ENCODE measurements at regions not wholly inside any gene's neighbourhood (a gene's known extent, or its start where the extent isn't known, plus 50 kb on each side); places are given as distances from the start of the nearest gene placed in this dataset.
"Not testable (repeated sequence)": the region's sequence is repeated elsewhere in the genome, so short reads cannot be mapped to it uniquely, and the experiment has no call there.

- no peak for FAIRE-seq
Observed at GRCh38 chr15:47035475-47036406, 681.6 kb upstream of the SEMA6D start.

GRCh38 chr15:47037003-47037402 is 680.3 kb upstream of the SEMA6D start:
- no peak for FAIRE-seq

- no peak for FAIRE-seq
Observed at GRCh38 chr15:47039225-47039624, 678.1 kb upstream of the SEMA6D start.

GRCh38 chr15:47041301-47041700 is 676.0 kb upstream of the SEMA6D start:
- no peak for FAIRE-seq

- not testable (repeated sequence) for FAIRE-seq
Observed at GRCh38 chr15:47047981-47048380, 669.3 kb upstream of the SEMA6D start.

- no peak for FAIRE-seq
Observed at GRCh38 chr15:47066392-47066791, 650.9 kb upstream of the SEMA6D start.

- not testable (repeated sequence) for FAIRE-seq
Observed at GRCh38 chr15:47077846-47078245, 639.5 kb upstream of the SEMA6D start.

- no peak for FAIRE-seq
Observed at GRCh38 chr15:47095833-47096232, 621.5 kb upstream of the SEMA6D start.

GRCh38 chr15:47098526-47098925 is 618.8 kb upstream of the SEMA6D start:
- FAIRE-seq, result not testable (repeated sequence)

- FAIRE-seq, result not testable (repeated sequence)
Observed at GRCh38 chr15:47099801-47100200, 617.5 kb upstream of the SEMA6D start.

- not testable (repeated sequence) for FAIRE-seq
Observed at GRCh38 chr15:47108800-47109199, 608.5 kb upstream of the SEMA6D start.

GRCh38 chr15:47116698-47117097 is 600.6 kb upstream of the SEMA6D start:
- no peak for FAIRE-seq

- no peak for FAIRE-seq
Observed at GRCh38 chr15:47119349-47119748, 598.0 kb upstream of the SEMA6D start.

GRCh38 chr15:47124430-47125102 is 592.7 kb upstream of the SEMA6D start:
- no peak for FAIRE-seq

- no peak for FAIRE-seq
Observed at GRCh38 chr15:47129033-47129432, 588.3 kb upstream of the SEMA6D start.

GRCh38 chr15:47131450-47131849 is 585.9 kb upstream of the SEMA6D start:
- FAIRE-seq, result not testable (repeated sequence)

- no peak for FAIRE-seq
Observed at GRCh38 chr15:47135267-47135666, 582.0 kb upstream of the SEMA6D start.

- no peak for FAIRE-seq
Observed at GRCh38 chr15:47136236-47136635, 581.1 kb upstream of the SEMA6D start.

GRCh38 chr15:47139965-47140364 is 577.3 kb upstream of the SEMA6D start:
- FAIRE-seq, result no peak

GRCh38 chr15:47157827-47158226 is 559.5 kb upstream of the SEMA6D start:
- no peak for FAIRE-seq

GRCh38 chr15:47158573-47158972 is 558.7 kb upstream of the SEMA6D start:
- FAIRE-seq, result no peak

- FAIRE-seq, result no peak
Observed at GRCh38 chr15:47177177-47177576, 540.1 kb upstream of the SEMA6D start.

GRCh38 chr15:47179988-47180387 is 537.3 kb upstream of the SEMA6D start:
- no peak for FAIRE-seq

GRCh38 chr15:47182818-47183217 is 534.5 kb upstream of the SEMA6D start:
- no peak for FAIRE-seq

Measured in A204.1 (cell line).